GM21381 (cell line): ENCODE measurements at regions not wholly inside any gene's neighbourhood (a gene's known extent, or its start where the extent isn't known, plus 50 kb on each side); places are given as distances from the start of the nearest gene placed in this dataset.
"Not testable (repeated sequence)": the region's sequence is repeated elsewhere in the genome, so short reads cannot be mapped to it uniquely, and the experiment has no call there.

Experiments
- ATAC-seq: cut with Tn5 transposase; IDR thresholded peaks from one replicate; pipeline ENCODE4 v1.9.1; 2021; ENCODE audit warnings: mild to moderate bottlenecking, moderate library complexity; ENCODE audit not compliant: unreplicated experiment

- ATAC-seq = not testable (repeated sequence)
Measured at GRCh38 chr7:84880326-84880997, 306.4 kb downstream of the SEMA3D start.

GRCh38 chr7:84879570-84880325, 307.1 kb downstream of the SEMA3D start:
- no peak for ATAC-seq

GRCh38 chr7:84877943-84878570, 308.8 kb downstream of the SEMA3D start:
- no peak for ATAC-seq

GRCh38 chr7:84876061-84876821, 310.6 kb downstream of the SEMA3D start:
- ATAC-seq = no peak

GRCh38 chr7:84865560-84865959, 321.3 kb downstream of the SEMA3D start:
- ATAC-seq = no peak

- ATAC-seq = no peak
Measured at GRCh38 chr7:84857336-84857735, 329.5 kb downstream of the SEMA3D start.

- ATAC-seq = no peak
Measured at GRCh38 chr7:84855758-84856157, 331.1 kb downstream of the SEMA3D start.

- ATAC-seq = not testable (repeated sequence)
Measured at GRCh38 chr7:84848974-84849372, 337.9 kb downstream of the SEMA3D start.

GRCh38 chr7:84848219-84848973, 338.5 kb downstream of the SEMA3D start:
- no peak for ATAC-seq

- ATAC-seq = no peak
Measured at GRCh38 chr7:84847790-84848189, 339.1 kb downstream of the SEMA3D start.

GRCh38 chr7:84847038-84847437, 339.8 kb downstream of the SEMA3D start:
- no peak for ATAC-seq

GRCh38 chr7:84845971-84846370, 340.9 kb downstream of the SEMA3D start:
- ATAC-seq = no peak

GRCh38 chr7:84844771-84845170, 342.1 kb downstream of the SEMA3D start:
- ATAC-seq = no peak

GRCh38 chr7:84841809-84842208, 345.0 kb downstream of the SEMA3D start:
- ATAC-seq = no peak

GRCh38 chr7:84838857-84839256, 348.0 kb downstream of the SEMA3D start:
- ATAC-seq = no peak

GRCh38 chr7:84837405-84837804, 349.5 kb downstream of the SEMA3D start:
- no peak for ATAC-seq

GRCh38 chr7:84829719-84830118, 357.1 kb downstream of the SEMA3D start:
- ATAC-seq = no peak

GRCh38 chr7:84824057-84824651, 362.7 kb downstream of the SEMA3D start:
- ATAC-seq = no peak

GRCh38 chr7:84823530-84823929, 363.3 kb downstream of the SEMA3D start:
- no peak for ATAC-seq

- no peak for ATAC-seq
Measured at GRCh38 chr7:84822941-84823510, 363.8 kb downstream of the SEMA3D start.
